ENCODE measurements at regions not wholly inside any gene's neighbourhood (a gene's known extent, or its start where the extent isn't known, plus 50 kb on each side); places are given as distances from the start of the nearest gene placed in this dataset.
A peak's percentile ranks its signal among the peaks of the same experiment; 100 is the strongest.
"Not testable (repeated sequence)": the region's sequence is repeated elsewhere in the genome, so short reads cannot be mapped to it uniquely, and the experiment has no call there.

DNA sequence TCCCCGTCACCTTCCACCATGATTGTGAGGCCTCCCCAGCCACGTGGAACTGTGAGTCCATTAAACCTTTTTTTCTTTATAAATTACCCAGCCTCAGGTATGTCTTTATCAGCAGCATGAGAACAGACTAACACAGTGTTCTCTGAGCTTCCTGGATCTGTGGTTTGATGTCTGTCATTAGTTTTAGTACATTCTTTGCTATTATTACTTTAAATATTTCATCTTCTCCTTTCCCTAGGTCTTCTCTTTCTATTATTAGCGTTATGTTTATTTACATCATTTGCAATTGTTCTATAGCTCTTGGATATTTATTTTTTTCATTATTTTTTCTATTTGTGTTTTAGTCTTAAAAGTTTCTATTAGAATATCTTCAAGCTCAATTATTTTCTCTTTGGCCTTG is 1293.4 kb downstream of the GATA3 start:
- not testable (repeated sequence) for DNase-seq

DNA sequence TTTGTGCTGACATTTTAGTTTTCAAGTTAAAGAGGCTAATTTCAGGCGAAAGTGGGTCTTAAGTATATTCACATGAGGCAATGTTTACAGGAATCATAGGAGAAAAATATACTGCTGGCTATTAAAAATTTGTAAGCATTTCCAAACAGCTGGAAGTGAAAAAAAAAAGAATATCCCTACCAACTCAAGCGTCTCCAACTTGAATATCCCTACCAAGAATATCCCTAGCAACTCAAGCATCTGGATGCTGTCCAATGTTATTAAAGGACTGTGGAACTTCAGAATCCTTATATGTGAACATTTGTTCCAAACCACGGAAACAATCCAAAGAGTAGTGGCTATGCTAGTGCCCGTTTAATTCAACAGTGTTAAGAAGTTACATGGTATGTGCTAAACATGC is 1303.0 kb downstream of the GATA3 start:
- DNase-seq: no peak

DNA sequence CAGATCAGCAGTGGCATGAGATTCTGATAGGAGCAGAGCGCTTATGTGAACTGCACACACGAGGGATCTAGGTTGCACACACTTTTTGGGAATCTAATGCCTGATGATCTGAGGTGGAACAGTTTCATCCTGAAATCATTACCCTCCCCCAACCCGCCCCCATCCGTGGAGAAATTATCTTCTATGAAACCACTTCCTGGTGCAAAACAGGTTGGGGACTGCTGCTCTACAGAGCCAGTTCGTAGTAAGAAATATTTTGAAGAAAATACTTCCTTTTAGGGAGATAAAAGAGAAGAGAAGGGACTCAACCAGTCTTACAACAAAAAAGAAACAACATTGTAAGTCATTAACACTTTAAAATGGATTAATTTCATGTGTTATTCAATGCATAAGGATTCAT is 1308.2 kb downstream of the GATA3 start:
- DNase-seq: no peak

DNA sequence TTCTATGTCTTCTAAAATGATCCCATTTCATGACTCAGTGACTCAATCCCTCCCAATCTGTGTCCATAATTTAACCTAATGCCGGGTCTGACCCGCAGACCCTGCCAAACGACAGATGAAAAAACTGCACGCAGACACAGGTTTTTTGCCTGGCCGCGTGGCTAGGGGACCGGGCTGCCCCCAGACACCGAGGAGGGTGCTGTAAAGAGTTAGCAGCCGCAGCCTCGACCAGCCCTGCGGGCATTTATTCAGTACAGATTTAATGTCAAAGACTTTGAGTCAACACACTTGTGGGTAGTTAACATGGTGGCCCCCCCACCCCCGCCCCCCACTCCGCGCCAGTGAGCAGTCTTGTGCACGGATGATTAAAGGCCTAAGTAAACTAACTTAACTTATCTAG is 1324.7 kb downstream of the GATA3 start:
- DNase-seq: no peak

DNA sequence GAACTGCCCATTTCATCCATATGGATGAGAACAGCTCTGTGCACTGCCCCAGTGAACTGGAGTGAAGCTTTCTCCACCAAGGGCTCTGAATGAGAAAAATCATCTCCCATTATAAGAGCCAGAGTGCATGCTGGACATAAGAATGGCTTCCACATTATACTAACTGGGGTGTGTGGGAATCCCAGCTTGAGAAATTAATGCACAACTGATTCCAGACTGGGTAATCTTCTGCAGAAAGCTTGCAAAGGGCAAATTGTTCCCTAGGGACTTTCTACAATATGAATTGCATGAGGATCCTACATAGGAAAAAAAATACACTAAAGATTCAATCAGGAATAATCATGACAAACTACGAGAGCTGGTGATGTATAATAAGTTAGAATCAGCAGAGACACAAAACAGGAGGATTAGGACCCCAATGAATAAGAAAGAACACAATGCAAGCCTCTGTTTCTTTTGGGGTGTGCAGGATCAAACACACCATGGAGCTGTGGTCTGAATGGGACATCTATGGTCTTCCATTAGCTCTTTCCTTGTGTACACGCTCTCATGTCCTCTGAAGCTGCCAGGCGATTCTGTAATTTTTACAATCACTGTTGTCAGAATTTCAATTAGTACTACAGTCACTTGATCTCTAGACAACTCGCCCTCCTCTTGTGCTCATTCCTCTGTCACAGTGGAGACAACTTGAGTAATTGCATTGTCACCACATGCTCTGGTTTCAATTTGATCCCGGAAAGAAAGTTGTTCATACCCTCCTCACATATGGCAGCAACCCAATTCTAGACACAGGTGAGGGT is 1327.4 kb downstream of the GATA3 start:
- DNase-seq: no peak

DNA sequence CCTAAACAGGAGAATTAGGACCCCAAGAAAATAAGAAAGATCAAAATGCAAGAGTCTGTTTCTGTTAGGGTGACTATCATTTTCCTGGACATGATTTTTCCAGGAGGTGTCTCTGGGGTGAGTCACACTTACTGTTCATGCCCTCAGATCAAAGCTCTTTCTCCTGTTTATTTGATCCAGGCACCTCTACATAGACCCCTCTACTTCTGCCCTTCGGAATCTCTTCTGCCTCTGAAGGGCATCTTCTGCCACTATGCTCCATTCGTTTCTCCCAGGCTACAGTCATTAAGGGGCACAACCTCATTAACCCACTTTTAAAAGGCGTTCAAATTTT is 1328.0 kb downstream of the GATA3 start:
- no peak for DNase-seq

DNA sequence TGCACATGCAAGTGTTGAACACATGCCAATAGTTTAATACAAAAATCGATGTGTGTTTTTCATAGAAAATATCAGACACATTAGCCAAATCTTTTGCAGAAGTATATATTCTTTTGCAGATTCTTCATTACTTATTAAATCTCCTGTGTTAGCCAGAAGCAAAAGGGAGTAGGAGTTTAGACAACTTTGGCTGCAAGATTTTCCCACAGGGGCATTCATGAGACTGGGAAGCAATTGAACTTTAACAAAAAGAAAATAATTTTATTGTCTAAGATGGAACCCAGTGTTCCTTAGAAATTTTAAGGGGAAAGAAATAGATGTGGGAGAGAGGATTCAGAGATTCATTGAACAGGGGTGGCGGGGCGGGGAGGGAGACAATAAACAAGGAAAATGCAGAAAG is 1336.0 kb downstream of the GATA3 start:
- DNase-seq: no peak

DNA sequence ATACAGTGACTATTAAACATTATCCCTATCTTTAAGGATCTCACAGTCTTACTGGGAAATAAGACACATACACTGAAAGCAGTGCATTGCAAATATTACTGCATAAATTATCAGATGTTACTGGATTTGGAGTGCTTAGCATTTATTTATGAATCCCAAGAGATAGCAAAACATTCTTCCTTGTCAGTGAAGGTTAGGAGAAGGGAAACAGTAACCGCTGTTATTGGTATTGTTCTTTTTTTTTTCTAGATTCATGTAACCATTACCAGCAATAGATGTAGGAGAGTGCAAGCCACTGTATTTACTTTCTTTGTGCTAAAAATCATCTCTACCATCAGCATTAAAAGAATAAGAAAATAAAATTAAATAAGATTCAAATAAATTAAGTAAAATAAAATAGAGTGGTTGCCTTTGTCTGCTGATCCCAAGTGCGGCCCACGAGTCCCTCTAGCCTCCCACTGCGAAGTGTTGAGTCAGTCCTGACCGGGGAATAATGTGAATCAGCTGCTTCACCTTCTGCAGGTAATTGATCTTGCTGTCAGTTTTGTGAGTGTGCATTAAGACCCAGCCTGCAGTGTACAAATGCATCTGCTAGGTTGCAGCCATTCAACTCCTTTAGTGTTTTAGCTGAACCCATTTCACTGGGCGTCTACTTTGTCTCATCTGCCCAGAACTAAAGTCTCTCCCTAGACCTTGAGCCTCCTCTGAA is 1344.9 kb downstream of the GATA3 start:
- no peak for DNase-seq

DNA sequence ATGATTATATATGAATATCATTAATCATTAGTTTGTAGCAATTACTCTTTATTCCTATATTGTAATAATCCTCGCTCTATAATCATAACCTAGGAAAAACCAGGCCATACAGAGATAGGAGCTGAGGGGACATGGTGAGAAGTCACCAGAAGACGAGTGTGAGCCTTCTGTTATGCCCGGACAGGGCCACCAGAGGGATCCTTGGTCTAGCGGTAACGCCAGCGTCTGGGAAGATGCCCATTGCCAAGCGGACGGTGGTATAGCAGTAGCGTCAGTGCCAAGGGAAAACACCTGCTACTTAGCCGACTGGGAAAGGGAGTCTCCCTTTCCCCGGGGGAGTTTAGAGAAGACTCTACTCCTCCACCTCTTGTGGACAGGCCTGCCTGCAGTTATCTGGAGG is 1347.6 kb downstream of the GATA3 start:
- not testable (repeated sequence) for DNase-seq

DNA sequence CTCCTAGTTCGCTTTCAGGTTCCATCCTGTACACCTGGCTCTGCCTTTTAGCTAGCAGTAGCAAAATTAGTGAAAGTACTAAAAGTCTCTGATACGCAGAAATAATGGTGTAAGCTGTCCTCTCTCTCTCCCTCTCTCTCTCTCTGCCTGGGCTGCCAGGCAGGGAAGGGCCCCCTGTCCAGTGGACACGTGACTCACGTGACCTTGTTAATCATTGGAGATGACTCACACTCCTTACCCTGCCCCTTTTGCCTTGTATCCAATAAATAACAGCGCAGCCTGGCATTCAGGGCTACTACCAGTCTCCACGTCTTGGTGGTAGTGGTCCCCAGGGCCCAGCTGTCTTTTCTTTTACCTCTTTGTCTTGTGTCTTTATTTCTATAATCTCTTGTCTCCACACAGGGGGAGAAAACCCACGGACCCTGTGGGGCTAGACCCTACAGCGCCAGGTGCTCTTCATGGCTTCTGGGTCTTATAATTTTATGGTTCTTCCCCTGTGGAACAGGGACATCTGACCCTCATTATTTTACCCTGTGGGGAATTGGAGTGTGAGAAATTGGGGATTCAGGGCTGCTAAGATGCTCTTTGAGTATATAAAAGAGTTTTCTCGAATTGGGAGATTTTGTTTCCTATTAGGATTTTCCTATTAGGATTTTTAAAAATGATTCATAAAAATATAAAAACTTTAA is 1348.2 kb downstream of the GATA3 start:
- DNase-seq: not testable (repeated sequence)

DNA sequence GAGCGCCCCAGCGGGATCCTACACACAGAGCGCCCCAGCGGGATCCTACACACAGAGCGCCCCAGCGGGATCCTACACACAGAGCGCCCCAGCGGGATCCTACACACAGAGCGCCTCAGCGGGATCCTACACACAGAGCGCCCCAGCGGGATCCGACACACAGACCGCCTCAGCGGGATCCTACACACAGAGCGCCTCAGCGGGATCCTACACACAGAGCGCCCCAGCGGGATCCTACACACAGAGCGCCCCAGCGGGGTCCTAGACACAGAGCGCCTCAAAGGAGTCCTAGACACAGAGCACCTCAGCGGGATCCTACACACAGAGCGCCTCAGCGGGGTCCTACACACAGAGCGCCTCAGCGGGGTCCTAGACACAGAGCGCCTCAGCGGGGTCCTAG is 1352.7 kb downstream of the GATA3 start:
- DNase-seq: not testable (repeated sequence)

DNA sequence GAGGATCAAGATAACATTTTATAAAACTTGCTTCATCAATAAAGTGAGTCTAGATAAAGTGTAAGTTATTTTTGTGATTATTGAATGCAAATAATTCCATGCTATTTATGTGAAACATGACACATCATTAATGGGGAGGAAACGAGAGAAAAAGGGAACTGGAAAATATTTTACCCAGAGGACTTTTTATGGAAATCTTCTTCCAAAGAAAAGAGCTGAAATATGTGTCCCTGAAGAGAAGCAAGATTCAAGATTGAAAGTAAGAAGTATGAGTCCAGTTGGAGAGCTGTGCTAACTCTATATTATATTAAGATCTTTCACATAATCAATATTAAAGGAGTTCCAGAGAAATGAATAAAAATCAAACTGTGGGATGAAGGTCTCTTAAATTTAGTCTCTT is 1361.8 kb downstream of the GATA3 start:
- no peak for DNase-seq

DNA sequence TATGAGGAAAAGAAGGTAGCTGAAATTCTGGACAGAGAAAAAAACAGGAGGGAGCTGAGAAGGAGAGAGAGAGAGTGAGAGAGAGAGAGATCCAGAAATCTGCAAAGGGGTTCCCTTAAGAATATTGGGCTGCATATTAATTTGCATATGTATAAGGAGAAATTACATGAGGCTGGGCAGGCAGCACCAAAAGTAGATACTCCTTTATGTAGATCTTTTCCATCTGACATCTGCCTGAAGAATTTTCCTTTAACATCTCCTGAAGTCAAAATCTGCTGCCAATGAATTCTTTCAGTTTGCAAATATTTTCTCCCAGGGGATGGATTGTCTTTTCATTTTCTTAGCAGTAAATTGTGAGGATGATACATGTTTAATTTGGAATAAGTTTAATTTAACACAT is 1365.3 kb downstream of the GATA3 start:
- no peak for DNase-seq

DNA sequence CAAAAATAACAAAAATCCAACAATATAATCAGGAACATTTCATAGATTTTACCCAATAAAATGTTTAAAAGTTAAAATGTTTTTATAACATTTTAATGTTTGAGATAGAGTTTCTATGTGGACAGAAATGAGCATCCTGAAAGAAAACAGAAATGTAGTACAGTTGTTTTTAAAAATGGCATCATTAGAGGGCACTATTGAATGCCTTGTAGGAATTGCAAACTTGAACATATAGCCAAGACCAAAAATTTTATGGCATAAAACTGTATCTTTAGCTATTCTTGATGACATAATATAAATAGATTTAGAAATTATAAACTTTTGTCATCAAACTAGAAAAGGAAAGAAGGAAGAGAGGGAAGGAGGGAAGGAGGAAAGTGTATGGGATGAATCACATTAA is 1372.7 kb downstream of the GATA3 start:
- no peak for DNase-seq

DNA sequence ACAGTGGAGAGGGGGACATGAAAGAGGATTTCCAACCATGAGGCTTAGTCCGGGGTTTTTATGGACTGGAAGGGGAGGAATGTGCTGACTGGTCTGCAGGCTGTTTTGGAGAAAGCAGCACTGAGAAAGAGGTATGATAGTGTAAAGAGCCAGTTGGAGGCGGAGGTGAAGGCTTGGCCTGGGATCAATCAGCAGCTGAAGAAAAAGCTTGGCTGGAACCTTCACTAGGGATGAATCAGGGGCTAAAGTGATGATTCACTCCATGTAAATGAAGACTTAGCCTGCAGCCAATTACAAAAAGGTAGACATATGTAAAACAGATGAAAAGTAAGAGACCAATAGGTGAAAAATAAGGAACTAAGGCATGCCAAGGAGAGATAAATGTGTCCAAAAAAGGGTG is 1382.6 kb downstream of the GATA3 start:
- DNase-seq: no peak

DNA sequence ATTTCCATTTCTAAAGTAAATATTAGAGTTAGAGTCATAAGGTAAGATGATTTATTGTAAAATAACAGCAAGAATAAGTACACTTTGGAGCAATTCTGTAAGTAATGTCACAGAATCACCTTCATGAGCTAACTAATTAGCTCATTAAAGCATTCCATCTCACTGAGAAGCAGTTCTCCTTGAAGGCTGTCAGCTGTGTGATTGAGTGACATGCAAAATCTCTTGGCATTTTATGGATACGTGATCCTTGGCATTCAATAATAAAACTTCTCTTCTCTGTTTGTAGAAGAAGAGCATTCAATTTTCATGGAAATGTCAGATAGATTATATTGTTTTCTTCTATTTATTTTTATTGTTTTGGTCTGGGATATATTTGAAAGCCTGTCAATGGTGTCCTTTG is 1389.3 kb downstream of the GATA3 start:
- DNase-seq: no peak

DNA sequence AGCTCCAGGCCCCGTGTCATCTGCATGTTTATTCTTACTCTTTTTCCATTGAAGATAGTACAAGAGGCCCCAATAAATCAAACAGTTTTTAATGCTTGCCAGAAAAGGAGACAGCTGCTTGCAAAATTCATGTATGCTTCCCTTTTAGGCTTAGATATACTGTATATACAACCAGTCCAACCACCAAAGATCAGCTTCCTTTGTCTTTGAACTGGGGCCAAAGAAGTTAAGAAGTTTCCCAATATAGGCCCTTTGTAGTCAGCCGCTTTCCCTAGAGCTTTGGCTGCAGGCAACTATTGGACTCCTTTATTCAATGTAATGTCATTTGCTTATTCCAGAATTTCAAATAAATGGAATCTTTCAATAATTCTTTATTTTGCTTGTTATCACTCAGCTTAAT is 1395.0 kb downstream of the GATA3 start:
- no peak for DNase-seq

DNA sequence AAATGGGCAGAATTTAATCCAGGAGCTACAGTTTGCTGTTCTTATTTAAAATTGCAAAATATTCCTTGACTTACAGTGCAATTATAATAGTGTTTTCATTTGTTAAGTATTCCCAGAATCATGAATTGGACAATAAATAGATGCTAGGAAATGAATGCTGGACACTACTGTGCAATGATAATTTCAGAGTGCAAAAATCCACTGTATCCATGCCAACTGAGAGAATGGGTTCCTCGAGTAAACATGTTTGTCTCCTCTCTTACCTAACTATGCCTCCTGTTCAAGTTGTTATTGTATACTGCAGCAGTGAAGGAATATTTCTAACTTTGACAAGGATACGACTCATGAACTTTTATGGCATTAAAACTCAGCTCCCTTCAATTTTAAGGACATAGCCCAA is 1396.3 kb downstream of the GATA3 start:
- no peak for DNase-seq

DNA sequence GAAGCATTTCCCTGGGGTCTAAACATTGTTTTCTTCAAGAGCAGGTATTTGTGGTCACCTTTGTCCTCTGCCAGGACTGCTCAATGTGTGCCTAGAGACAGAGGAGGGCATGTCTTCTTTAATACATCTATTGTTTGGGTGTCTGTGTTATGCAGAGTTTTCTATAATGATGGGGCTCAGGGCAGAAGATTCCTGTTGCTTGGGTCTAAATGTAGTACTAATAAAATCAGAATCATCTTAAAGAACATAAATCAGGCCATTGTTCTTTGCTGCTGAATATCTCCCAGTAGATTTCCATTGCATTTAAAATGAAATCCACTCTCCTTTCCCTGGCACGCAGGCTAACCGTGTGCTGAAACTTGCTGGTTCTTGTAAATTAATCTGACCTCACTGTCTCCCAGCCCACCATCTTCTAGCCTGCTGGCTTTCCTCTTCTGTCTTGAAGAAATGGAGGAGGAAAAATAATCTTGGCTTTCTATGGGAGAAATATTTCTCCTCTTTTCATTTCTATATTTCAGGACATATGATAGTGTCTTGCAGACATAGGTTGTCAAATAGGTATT is 1396.8 kb downstream of the GATA3 start:
- peak; percentile 25 for DNase-seq

DNA sequence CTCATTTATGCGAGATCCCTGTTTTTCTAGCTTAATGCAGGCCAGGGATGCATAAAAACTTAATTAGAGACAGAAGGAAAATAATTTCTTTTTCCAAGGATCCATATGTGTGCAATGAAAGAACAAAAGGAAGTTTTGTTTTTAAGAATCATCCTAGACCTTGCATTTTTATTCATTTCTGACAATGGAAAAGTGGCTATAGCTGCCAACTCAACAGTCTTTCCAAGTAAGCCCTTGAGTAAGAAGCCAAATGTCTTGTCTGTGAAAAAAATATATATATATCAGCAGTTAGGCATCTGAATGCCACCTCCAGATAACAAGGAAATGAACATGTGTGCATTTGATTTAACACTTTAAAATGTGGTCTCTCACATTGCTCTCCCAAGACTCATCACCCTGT is 1397.6 kb downstream of the GATA3 start:
- no peak for DNase-seq

DNA sequence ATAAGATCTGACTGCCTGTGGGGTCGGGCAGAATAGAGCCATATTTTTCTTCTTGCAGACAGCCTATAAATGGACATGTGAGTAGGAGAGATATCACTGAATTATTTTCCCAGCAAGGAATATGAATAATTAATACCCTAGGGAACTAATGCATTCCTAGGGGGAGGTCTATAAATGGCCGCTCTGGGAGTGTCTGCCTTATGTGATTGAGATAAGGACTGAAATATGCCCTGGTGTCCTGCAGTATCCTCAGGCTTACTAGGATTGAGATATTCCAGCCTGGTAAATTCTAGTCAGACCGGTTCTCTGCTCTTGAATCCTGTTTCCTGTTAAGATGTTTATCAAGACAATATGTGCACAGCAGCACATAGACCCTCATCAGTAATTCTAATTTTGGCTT is 1399.4 kb downstream of the GATA3 start:
- DNase-seq: not testable (repeated sequence)

DNA sequence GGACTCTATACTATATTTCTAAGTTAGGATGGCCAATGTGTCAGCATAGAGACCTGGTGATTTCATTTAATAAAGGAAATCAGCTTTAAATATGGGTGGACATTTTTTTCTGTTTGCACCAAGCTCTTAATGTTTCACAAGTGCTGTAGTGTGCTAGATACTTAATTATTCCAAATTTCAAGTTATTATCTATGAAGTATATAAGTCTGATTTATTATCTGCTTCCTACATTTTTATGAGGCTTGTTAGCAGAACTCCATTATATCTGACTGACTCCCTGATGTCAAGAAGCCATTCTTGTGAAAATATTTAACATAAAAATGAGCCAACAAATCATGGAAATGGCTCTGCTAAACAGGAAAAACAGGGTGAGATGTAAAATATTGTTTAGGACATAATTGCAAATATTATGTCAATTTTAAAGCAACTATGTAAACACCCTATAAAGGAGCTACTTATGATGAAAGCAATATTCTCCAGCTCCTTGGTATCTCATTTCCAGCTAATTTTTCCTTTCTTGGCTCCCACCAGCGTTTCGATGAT is 1415.2 kb downstream of the GATA3 start:
- no peak for DNase-seq

DNA sequence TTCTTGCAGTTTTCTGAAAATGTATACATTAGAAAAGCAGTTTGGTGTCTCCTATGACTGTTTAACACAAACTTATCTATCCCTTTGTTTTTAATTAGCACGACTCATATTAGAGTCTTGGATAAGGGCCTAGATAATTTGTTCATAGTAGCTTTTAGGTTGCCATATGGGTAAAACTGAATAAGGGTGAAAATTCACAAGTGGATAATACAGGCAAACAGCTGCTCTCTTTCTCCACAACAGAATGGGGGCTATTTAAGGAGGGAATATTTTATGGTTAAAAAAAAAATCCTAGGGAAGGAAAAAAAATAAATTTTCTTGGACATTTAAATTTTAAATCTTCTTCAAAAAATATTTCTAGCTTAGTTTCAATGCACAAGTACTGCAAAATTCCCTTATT is 1416.1 kb downstream of the GATA3 start:
- no peak for DNase-seq

DNA sequence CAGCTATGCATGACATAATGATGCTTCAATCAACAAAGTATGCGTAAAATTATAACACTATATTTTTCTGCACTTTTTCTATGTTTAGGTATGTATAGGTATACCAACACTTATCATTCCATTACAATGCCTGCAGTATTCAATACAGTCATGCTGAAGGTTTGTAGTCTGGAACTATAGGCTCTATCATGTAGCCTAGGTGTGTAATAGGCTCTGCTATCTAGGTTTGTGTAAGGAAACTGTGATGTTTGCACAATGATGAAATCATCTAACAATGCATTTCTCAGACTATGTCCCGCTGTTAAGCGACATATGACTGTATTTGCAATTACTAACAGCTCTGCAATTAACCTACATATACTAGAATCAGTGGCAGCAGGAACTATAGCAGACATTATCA is 1447.5 kb downstream of the GATA3 start:
- DNase-seq: no peak

Data from left hindlimb (tissue), 1 donor.